ENCODE measurements at regions not wholly inside any gene's neighbourhood (a gene's known extent, or its start where the extent isn't known, plus 50 kb on each side); places are given as distances from the start of the nearest gene placed in this dataset.
"Not testable (repeated sequence)": the region's sequence is repeated elsewhere in the genome, so short reads cannot be mapped to it uniquely, and the experiment has no call there.

DNA sequence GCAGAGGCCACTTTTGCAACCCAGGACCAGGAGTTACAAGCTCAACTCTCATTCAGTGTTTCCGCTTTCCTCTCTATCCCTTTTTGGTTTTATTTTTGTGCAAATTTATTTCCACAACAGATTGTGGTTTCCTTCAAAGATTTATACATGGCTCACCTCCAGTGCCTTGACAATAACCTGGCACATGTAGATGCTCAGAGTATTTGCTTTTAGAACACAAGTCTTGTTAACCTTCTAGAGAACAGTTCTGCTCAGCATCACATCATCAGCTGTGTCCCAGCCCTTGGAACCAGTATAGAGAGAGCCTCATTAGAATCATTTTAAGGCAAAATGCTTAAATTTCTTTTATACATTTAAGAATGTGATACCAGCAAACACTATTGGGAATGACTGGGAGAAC is 133.7 kb downstream of the TENT5C start:
- H3K27ac ChIP-seq (ENCODE audit: low read length): no peak overlapping the region
- TF ChIP-seq, protein P1, sequence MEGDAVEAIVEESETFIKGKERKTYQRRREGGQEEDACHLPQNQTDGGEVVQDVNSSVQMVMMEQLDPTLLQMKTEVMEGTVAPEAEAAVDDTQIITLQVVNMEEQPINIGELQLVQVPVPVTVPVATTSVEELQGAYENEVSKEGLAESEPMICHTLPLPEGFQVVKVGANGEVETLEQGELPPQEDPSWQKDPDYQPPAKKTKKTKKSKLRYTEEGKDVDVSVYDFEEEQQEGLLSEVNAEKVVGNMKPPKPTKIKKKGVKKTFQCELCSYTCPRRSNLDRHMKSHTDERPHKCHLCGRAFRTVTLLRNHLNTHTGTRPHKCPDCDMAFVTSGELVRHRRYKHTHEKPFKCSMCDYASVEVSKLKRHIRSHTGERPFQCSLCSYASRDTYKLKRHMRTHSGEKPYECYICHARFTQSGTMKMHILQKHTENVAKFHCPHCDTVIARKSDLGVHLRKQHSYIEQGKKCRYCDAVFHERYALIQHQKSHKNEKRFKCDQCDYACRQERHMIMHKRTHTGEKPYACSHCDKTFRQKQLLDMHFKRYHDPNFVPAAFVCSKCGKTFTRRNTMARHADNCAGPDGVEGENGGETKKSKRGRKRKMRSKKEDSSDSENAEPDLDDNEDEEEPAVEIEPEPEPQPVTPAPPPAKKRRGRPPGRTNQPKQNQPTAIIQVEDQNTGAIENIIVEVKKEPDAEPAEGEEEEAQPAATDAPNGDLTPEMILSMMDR (IDR thresholded peaks at IDR 0.05; ENCODE audit: low read depth, low read length): no peak
- no peak for TF ChIP-seq EZH2phosphoT487 (IDR thresholded peaks at IDR 0.05; ENCODE audit: low read depth)

DNA sequence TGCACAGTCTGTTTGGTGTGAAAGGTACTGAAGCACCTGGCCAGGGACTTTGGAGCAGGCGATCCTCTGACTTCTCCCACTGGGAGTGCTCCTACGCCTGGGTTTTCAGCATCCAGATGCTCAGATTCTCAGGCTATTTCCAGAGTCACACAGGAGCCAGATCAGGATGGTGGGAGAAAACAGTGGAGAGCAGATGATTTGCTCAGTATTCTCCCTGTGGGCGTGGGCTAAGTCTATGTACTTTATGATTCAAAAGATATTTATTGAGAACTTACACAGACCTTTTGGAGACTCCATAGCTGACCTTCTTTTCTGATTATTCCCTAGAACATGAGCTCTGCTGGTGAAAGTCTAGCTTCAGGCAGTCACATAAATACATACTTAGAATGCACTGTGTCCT is 134.6 kb downstream of the TENT5C start:
- H3K4me2 ChIP-seq (ENCODE audit: low read length): no peak overlapping the region
- peaks cover under 1% of the 10 kb centered on the region for H3K4me1 ChIP-seq (ENCODE audit: low read length)
- no peak overlapping the region for H3K9ac ChIP-seq (ENCODE audit: low read length)
- H3K4me3 ChIP-seq (ENCODE audit: low read length): no peak overlapping the region
- TF ChIP-seq, protein P1 (IDR thresholded peaks at IDR 0.05; ENCODE audit: low read depth, low read length): no peak
- no peak for TF ChIP-seq EZH2phosphoT487 (IDR thresholded peaks at IDR 0.05; ENCODE audit: low read depth)
- no peaks in the 10 kb centered on the region for H3K9me3 ChIP-seq (ENCODE audit: insufficient read depth, low read length)
- no peaks in the 10 kb centered on the region for H3K79me2 ChIP-seq (ENCODE audit: low read length)
- no peak overlapping the region for H2AFZ ChIP-seq (ENCODE audit: low read depth, low read length)
- H4K20me1 ChIP-seq (ENCODE audit: insufficient read depth, low read length): no peaks in the 10 kb centered on the region
- H3K27me3 ChIP-seq (ENCODE audit: low read depth, low read length): no peaks in the 10 kb centered on the region
- no peaks in the 10 kb centered on the region for H3K36me3 ChIP-seq (replicated peaks; ENCODE audit: low read depth, low read length)
- no peak overlapping the region for H3K27ac ChIP-seq (ENCODE audit: low read length)

More for the DNA sequence above, 133.7 kb downstream of the TENT5C start:
- H2AFZ ChIP-seq (ENCODE audit: low read depth, low read length): no peak overlapping the region
- H3K79me2 ChIP-seq (ENCODE audit: low read length): no peaks in the 10 kb centered on the region
- H3K4me1 ChIP-seq (ENCODE audit: low read length): peaks cover 5% of the 10 kb centered on the region
- H3K4me2 ChIP-seq (ENCODE audit: low read length): no peak overlapping the region
- H3K27me3 ChIP-seq (ENCODE audit: low read depth, low read length): no peaks in the 10 kb centered on the region
- H3K4me3 ChIP-seq (ENCODE audit: low read length): no peak overlapping the region
- H3K9me3 ChIP-seq (ENCODE audit: insufficient read depth, low read length): no peaks in the 10 kb centered on the region
- no peaks in the 10 kb centered on the region for H4K20me1 ChIP-seq (ENCODE audit: insufficient read depth, low read length)
- no peak overlapping the region for H3K9ac ChIP-seq (ENCODE audit: low read length)
- H3K36me3 ChIP-seq (replicated peaks; ENCODE audit: low read depth, low read length): no peaks in the 10 kb centered on the region

DNA sequence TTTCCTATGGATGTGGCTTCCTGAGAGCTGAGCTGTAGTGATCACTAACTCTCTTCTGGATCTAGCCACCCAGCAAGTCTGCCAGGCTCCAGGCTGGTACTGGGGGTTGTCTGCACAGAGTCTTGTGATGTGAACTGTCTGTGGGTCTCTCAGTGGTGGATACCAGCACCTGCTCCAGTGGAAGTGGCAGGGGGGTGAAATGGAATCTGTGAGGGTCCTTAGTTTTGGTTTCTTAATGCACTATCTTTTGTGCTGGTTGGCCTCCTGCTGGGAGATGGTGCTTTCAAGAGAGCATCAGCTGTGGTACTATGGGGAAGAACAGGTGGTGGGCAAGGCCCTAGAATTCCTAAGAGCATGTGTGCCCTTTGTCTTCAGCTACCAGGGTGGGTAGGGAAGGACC is 140.7 kb downstream of the TENT5C start:
- H3K4me3 ChIP-seq (ENCODE audit: low read length); H3K27ac ChIP-seq (ENCODE audit: low read length); H3K9ac ChIP-seq (ENCODE audit: low read length); H3K36me3 ChIP-seq (replicated peaks; ENCODE audit: low read depth, low read length); H4K20me1 ChIP-seq (ENCODE audit: insufficient read depth, low read length); H2AFZ ChIP-seq (ENCODE audit: low read depth, low read length); H3K79me2 ChIP-seq (ENCODE audit: low read length); H3K27me3 ChIP-seq (ENCODE audit: low read depth, low read length); H3K4me2 ChIP-seq (ENCODE audit: low read length); H3K9me3 ChIP-seq (ENCODE audit: insufficient read depth, low read length); H3K4me1 ChIP-seq (ENCODE audit: low read length): not testable (repeated sequence)

DNA sequence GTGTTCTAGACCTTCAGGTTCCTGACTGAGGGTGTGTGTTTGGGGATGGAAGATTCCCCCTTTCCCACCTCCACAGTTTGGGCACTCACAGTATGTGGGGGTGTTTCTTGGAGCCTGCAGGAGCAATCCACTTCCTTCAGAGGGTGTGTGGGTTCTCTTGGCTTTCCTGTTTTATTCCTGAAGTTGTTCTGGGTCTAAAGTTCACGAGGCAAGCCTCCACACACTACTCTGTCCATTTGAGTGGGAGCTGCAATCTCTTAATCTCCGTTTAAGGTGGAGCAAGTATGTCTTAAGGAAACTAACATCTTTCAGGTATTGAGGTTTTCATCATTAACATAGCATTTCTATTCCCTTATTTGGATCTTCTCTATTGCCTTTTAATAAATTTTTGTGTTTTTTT is 141.8 kb downstream of the TENT5C start:
- Histone ChIP-seq H3K9ac (ENCODE audit: low read length) (no peak overlapping the region), H4K20me1 (ENCODE audit: insufficient read depth, low read length) (no peaks in the 10 kb centered on the region), H3K4me1 (ENCODE audit: low read length) (no peaks in the 10 kb centered on the region), H3K4me3 (ENCODE audit: low read length) (no peak overlapping the region), H3K27ac (ENCODE audit: low read length) (no peak overlapping the region), H2AFZ (ENCODE audit: low read depth, low read length) (no peak overlapping the region), H3K79me2 (ENCODE audit: low read length) (no peaks in the 10 kb centered on the region), H3K4me2 (ENCODE audit: low read length) (no peak overlapping the region), H3K36me3 (replicated peaks; ENCODE audit: low read depth, low read length) (no peaks in the 10 kb centered on the region), H3K27me3 (ENCODE audit: low read depth, low read length) (no peaks in the 10 kb centered on the region), H3K9me3 (ENCODE audit: insufficient read depth, low read length) (no peaks in the 10 kb centered on the region)
- TF ChIP-seq, protein P1 (IDR thresholded peaks at IDR 0.05; ENCODE audit: low read depth, low read length): no peak
- no peak for TF ChIP-seq EZH2phosphoT487 (IDR thresholded peaks at IDR 0.05; ENCODE audit: low read depth)

DNA sequence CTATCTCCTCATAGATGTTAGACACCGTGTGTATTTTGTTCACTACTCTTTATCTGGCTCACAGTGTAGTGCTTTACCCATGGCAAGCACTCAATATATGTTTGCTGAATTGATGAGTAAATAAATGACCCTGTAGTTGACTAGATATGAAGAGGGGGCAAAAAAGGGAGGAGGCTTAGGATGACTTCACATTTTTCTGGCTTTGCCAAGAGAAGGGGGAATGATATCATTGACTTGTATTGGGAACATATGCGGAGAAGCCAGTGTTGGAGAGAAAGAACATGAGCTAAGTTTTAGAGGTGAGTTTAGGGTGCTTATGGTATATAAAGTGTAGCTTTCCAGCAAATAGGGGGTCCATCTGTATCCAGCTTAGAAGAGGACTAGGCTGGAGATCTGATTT is 145.5 kb downstream of the TENT5C start:
- H3K4me3 ChIP-seq (ENCODE audit: low read length): no peak overlapping the region
- H3K27ac ChIP-seq (ENCODE audit: low read length): no peak overlapping the region
- no peaks in the 10 kb centered on the region for H3K79me2 ChIP-seq (ENCODE audit: low read length)
- H3K9ac ChIP-seq (ENCODE audit: low read length): no peak overlapping the region
- H2AFZ ChIP-seq (ENCODE audit: low read depth, low read length): no peak overlapping the region
- H3K4me1 ChIP-seq (ENCODE audit: low read length): peaks cover 6% of the 10 kb centered on the region
- no peaks in the 10 kb centered on the region for H3K9me3 ChIP-seq (ENCODE audit: insufficient read depth, low read length)
- TF ChIP-seq, protein P1 (IDR thresholded peaks at IDR 0.05; ENCODE audit: low read depth, low read length): no peak
- no peak for TF ChIP-seq EZH2phosphoT487 (IDR thresholded peaks at IDR 0.05; ENCODE audit: low read depth)
- no peaks in the 10 kb centered on the region for H3K36me3 ChIP-seq (replicated peaks; ENCODE audit: low read depth, low read length)
- peaks cover 19% of the 10 kb centered on the region for H3K27me3 ChIP-seq (ENCODE audit: low read depth, low read length)
- no peak overlapping the region for H3K4me2 ChIP-seq (ENCODE audit: low read length)
- H4K20me1 ChIP-seq (ENCODE audit: insufficient read depth, low read length): no peaks in the 10 kb centered on the region

Measured in OCI-LY3 (cell line).